HEK293 (cell line): ENCODE measurements at regions not wholly inside any gene's neighbourhood (a gene's known extent, or its start where the extent isn't known, plus 50 kb on each side); places are given as distances from the start of the nearest gene placed in this dataset.

Source experiments
- CTCF ChIA-PET: fragments of 350-600 bp; formaldehyde crosslinking; extraction: SDS; loops from one replicate; lab custom pipeline; 2021; ENCODE audit warnings: antibody characterized with exemption; lab: Yijun Ruan, JAX
- POLR2A ChIA-PET: fragments of 300-600 bp; formaldehyde crosslinking; extraction: SDS; loops from one replicate; lab custom pipeline; 2020; ENCODE audit warnings: antibody characterized with exemption, inconsistent platforms; lab: Yijun Ruan, JAX
- H3K27ac ChIP-seq: fragments of 200-500 bp; sonication (Bioruptor generic); 2 replicates; pipeline ENCODE4 v1.5.1; 2014; ENCODE audit warnings: low read depth, low read length, control low read depth, inconsistent platforms; ENCODE audit errors: extremely low read depth
- H3K36me3 ChIP-seq, 2 experiments: fragments of 200-500 bp in 1 of 2; sonication (Bioruptor generic) in 1 of 2; 1 replicate in 1 of 2; 2 replicates in 1 of 2; pipeline ENCODE4 v1.5.1; 2014 to 2017; ENCODE audit warnings: inconsistent platforms in 2 of 2, low read length in 2 of 2; ENCODE audit not compliant: control insufficient read depth in 2 of 2, insufficient read depth in 1 of 2
- H3K4me1 ChIP-seq: fragments of 200-500 bp; sonication (Bioruptor generic); 2 replicates; pipeline ENCODE4 v1.5.1; 2014; ENCODE audit warnings: mild to moderate bottlenecking, low read length, inconsistent platforms; ENCODE audit not compliant: control insufficient read depth, insufficient read depth
- H3K4me3 ChIP-seq: 2 replicates; pipeline ENCODE4 v1.5.1; 2011; ENCODE audit warnings: low read depth, mild to moderate bottlenecking, control low read depth, low read length, moderate library complexity
- H3K9me3 ChIP-seq: fragments of 200-500 bp; sonication (Bioruptor generic); 2 replicates; pipeline ENCODE4 v1.5.1; 2014; ENCODE audit warnings: low read depth, low read length, inconsistent platforms; ENCODE audit not compliant: control insufficient read depth, insufficient read depth
- ATF2 ChIP-seq: fragments of 450-650 bp; formaldehyde crosslinking; IDR thresholded peaks from 2 replicates; pipeline ENCODE4 v1.5.1; 2016; ENCODE audit warnings: missing biosample characterization, missing genetic modification characterization, low read depth
- GFI1B ChIP-seq: fragments of 450-650 bp; formaldehyde crosslinking; IDR thresholded peaks from 2 replicates; pipeline ENCODE4 v1.5.1; 2016; ENCODE audit warnings: missing biosample characterization, missing genetic modification characterization
- GLI2 ChIP-seq: fragments of 450-650 bp; formaldehyde crosslinking; IDR thresholded peaks from 2 replicates; pipeline ENCODE4; 2017; ENCODE audit warnings: missing biosample characterization, missing genetic modification characterization, low read depth, borderline replicate concordance
- GLI4 ChIP-seq: fragments of 450-650 bp; formaldehyde crosslinking; IDR thresholded peaks from 2 replicates; pipeline ENCODE4 v1.5.1; 2016; ENCODE audit warnings: missing biosample characterization, missing genetic modification characterization
- KLF8 ChIP-seq: fragments of 450-650 bp; formaldehyde crosslinking; IDR thresholded peaks from 2 replicates; pipeline ENCODE4 v1.5.1; 2016; ENCODE audit warnings: missing biosample characterization, missing genetic modification characterization
- REPIN1 ChIP-seq: fragments of 450-650 bp; formaldehyde crosslinking; IDR thresholded peaks from 2 replicates; pipeline ENCODE4 v1.5.1; 2017; ENCODE audit warnings: missing biosample characterization, missing genetic modification characterization, low read depth
- ZBTB20 ChIP-seq: fragments of 450-650 bp; formaldehyde crosslinking; IDR thresholded peaks from 2 replicates; pipeline ENCODE4 v1.5.1; 2016; ENCODE audit warnings: missing biosample characterization, missing genetic modification characterization
- ZNF138 ChIP-seq: fragments of 450-650 bp; formaldehyde crosslinking; IDR thresholded peaks from 2 replicates; pipeline ENCODE4 v1.5.1; 2016; ENCODE audit warnings: missing biosample characterization, missing genetic modification characterization, borderline replicate concordance
- ZNF140 ChIP-seq: fragments of 450-650 bp; formaldehyde crosslinking; IDR thresholded peaks from 2 replicates; pipeline ENCODE4 v1.5.1; 2016; ENCODE audit warnings: missing biosample characterization, missing genetic modification characterization
- ZNF169 ChIP-seq: fragments of 450-650 bp; formaldehyde crosslinking; IDR thresholded peaks from 2 replicates; pipeline ENCODE4 v1.5.1; 2016; ENCODE audit warnings: missing biosample characterization, missing genetic modification characterization
- ZNF202 ChIP-seq: fragments of 450-650 bp; formaldehyde crosslinking; IDR thresholded peaks from 2 replicates; pipeline ENCODE4 v1.5.1; 2016; ENCODE audit warnings: missing biosample characterization, missing genetic modification characterization, borderline replicate concordance
- ZNF23 ChIP-seq: fragments of 450-650 bp; formaldehyde crosslinking; IDR thresholded peaks from 2 replicates; pipeline ENCODE4 v1.5.1; 2016; ENCODE audit warnings: missing biosample characterization, missing genetic modification characterization, borderline replicate concordance
- ZNF266 ChIP-seq: fragments of 450-650 bp; formaldehyde crosslinking; IDR thresholded peaks from 2 replicates; pipeline ENCODE4 v1.5.1; 2016; ENCODE audit warnings: missing biosample characterization, missing genetic modification characterization, low read depth
- ZNF449 ChIP-seq: fragments of 450-650 bp; formaldehyde crosslinking; IDR thresholded peaks from 2 replicates; pipeline ENCODE4 v1.5.1; 2017; ENCODE audit warnings: missing biosample characterization, mild to moderate bottlenecking, missing genetic modification characterization, moderate library complexity
- ZNF473 ChIP-seq: fragments of 450-650 bp; formaldehyde crosslinking; IDR thresholded peaks from 2 replicates; pipeline ENCODE4 v1.5.1; 2017; ENCODE audit warnings: missing biosample characterization, missing genetic modification characterization
- ZNF48 ChIP-seq: fragments of 450-650 bp; formaldehyde crosslinking; IDR thresholded peaks from 2 replicates; pipeline ENCODE4 v1.5.1; 2016; ENCODE audit warnings: missing biosample characterization, missing genetic modification characterization
- ZNF488 ChIP-seq: fragments of 450-650 bp; formaldehyde crosslinking; IDR thresholded peaks from 2 replicates; pipeline ENCODE4 v1.5.1; 2016; ENCODE audit warnings: missing biosample characterization, missing genetic modification characterization
- ZNF501 ChIP-seq: fragments of 450-650 bp; formaldehyde crosslinking; IDR thresholded peaks from 2 replicates; pipeline ENCODE4 v1.5.1; 2016; ENCODE audit warnings: missing biosample characterization, missing genetic modification characterization
- ZNF610 ChIP-seq: fragments of 450-650 bp; formaldehyde crosslinking; IDR thresholded peaks from 2 replicates; pipeline ENCODE4 v1.5.1; 2016; ENCODE audit warnings: missing biosample characterization, missing genetic modification characterization, borderline replicate concordance
- ZNF658 ChIP-seq: fragments of 450-650 bp; formaldehyde crosslinking; IDR thresholded peaks from 2 replicates; pipeline ENCODE4; 2016; ENCODE audit warnings: missing biosample characterization, missing genetic modification characterization
- ZNF664 ChIP-seq: fragments of 450-650 bp; formaldehyde crosslinking; IDR thresholded peaks from 2 replicates; pipeline ENCODE4 v1.5.1; 2016; ENCODE audit warnings: missing biosample characterization, missing genetic modification characterization
- TF ChIP-seq, protein P1 (sequence below): fragments of 450-650 bp; formaldehyde crosslinking; IDR thresholded peaks from 2 replicates; pipeline ENCODE4 v1.5.1; 2016; ENCODE audit warnings: missing biosample characterization, missing genetic modification characterization
- TF ChIP-seq, protein P2 (sequence below): fragments of 450-650 bp; formaldehyde crosslinking; IDR thresholded peaks from 2 replicates; pipeline ENCODE4 v1.5.1; 2017; ENCODE audit warnings: missing biosample characterization, missing genetic modification characterization
- TF ChIP-seq, protein P3 (sequence below): fragments of 450-650 bp; formaldehyde crosslinking; IDR thresholded peaks from 2 replicates; pipeline ENCODE4 v1.5.1; 2016; ENCODE audit warnings: missing biosample characterization, missing genetic modification characterization
- TF ChIP-seq, protein P4 (sequence below): fragments of 450-650 bp; formaldehyde crosslinking; IDR thresholded peaks from 2 replicates; pipeline ENCODE4 v1.5.1; 2016; ENCODE audit warnings: missing biosample characterization, missing genetic modification characterization

DNA sequence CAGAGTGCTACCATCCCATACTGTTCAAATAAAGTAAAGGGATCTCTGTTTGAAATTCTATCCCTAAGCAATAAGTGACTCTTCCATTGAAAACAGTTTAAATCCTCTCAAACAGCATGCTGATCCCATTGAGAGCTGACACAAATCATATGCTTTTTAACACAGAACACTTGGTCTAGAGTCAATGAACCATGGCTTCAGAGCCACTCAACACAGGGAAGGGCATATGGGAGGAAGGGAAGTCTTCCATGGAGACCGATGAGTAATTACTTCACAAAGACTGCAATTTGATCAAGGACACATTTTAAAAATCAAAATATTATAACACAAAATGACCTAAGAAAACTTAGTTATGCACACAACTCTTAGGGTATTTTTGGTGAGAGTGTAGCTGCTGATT lies 1073.0 kb upstream of the MAP3K7 start:
- no peaks in the 10 kb centered on the region for H3K36me3 ChIP-seq
- TF ChIP-seq GLI4 (tag by site-specific recombination) = no peak
- TF ChIP-seq ZNF23 (tag by site-specific recombination) = no peak
- no peak for TF ChIP-seq ZNF488
- TF ChIP-seq ZNF140 = no peak
- TF ChIP-seq ZBTB20 (tag by site-specific recombination) = no peak
- TF ChIP-seq ATF2 (tag by site-specific recombination) = no peak
- no peak for TF ChIP-seq ZNF501 (tag by site-specific recombination)
- no peak for TF ChIP-seq ZNF449
- TF ChIP-seq, protein P1, sequence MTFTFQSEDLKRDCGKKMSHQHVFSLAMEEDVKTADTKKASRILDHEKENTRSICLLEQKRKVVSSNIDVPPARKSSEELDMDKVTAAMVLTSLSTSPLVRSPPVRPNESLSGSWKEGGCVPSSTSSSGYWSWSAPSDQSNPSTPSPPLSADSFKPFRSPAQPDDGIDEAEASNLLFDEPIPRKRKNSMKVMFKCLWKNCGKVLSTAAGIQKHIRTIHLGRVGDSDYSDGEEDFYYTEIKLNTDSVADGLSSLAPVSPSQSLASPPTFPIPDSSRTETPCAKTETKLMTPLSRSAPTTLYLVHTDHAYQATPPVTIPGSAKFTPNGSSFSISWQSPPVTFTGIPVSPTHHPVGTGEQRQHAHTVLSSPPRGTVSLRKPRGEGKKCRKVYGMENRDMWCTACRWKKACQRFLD = no peak
- no peak for TF ChIP-seq ZNF138 (tag by site-specific recombination)
- TF ChIP-seq ZNF169 (tag by site-specific recombination) = no peak
- no peak for TF ChIP-seq ZNF48 (tag by site-specific recombination)
- TF ChIP-seq, protein P2, sequence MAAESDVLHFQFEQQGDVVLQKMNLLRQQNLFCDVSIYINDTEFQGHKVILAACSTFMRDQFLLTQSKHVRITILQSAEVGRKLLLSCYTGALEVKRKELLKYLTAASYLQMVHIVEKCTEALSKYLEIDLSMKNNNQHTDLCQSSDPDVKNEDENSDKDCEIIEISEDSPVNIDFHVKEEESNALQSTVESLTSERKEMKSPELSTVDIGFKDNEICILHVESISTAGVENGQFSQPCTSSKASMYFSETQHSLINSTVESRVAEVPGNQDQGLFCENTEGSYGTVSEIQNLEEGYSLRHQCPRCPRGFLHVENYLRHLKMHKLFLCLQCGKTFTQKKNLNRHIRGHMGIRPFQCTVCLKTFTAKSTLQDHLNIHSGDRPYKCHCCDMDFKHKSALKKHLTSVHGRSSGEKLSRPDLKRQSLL (tag by site-specific recombination) = no peak
- TF ChIP-seq ZNF664 (tag by site-specific recombination) = no peak
- no peak for TF ChIP-seq ZNF610
- no peak for TF ChIP-seq ZNF202
- TF ChIP-seq KLF8 (tag by site-specific recombination) = no peak
- TF ChIP-seq, protein P3, sequence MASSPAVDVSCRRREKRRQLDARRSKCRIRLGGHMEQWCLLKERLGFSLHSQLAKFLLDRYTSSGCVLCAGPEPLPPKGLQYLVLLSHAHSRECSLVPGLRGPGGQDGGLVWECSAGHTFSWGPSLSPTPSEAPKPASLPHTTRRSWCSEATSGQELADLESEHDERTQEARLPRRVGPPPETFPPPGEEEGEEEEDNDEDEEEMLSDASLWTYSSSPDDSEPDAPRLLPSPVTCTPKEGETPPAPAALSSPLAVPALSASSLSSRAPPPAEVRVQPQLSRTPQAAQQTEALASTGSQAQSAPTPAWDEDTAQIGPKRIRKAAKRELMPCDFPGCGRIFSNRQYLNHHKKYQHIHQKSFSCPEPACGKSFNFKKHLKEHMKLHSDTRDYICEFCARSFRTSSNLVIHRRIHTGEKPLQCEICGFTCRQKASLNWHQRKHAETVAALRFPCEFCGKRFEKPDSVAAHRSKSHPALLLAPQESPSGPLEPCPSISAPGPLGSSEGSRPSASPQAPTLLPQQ (tag by site-specific recombination) = no peak
- no peak for TF ChIP-seq ZNF266
- H3K9me3 ChIP-seq = no peaks in the 10 kb centered on the region
- H3K27ac ChIP-seq = no peak overlapping the region
- CTCF ChIA-PET = interaction anchor here (0.6 kb wide), 1 partner anchor 1098 kb away, joined by 4 read pairs; no protein-coding TSS in a partner anchor
- H3K4me3 ChIP-seq = no peak overlapping the region
- H3K4me1 ChIP-seq = no peaks in the 10 kb centered on the region
- POLR2A ChIA-PET = no interaction called here

- ChIA-PET CTCF (interaction anchor here (0.8 kb wide), 1 partner anchor 59 kb away, joined by 3 read pairs; no protein-coding TSS in a partner anchor), POLR2A (no interaction called here)
- Histone ChIP-seq H3K27ac (no peak overlapping the region), H3K4me1 (no peaks in the 10 kb centered on the region), H3K36me3 (no peaks in the 10 kb centered on the region), H3K9me3 (no peaks in the 10 kb centered on the region), H3K4me3 (no peak overlapping the region)
- TF ChIP-seq GFI1B = no peak
- TF ChIP-seq, protein P4, sequence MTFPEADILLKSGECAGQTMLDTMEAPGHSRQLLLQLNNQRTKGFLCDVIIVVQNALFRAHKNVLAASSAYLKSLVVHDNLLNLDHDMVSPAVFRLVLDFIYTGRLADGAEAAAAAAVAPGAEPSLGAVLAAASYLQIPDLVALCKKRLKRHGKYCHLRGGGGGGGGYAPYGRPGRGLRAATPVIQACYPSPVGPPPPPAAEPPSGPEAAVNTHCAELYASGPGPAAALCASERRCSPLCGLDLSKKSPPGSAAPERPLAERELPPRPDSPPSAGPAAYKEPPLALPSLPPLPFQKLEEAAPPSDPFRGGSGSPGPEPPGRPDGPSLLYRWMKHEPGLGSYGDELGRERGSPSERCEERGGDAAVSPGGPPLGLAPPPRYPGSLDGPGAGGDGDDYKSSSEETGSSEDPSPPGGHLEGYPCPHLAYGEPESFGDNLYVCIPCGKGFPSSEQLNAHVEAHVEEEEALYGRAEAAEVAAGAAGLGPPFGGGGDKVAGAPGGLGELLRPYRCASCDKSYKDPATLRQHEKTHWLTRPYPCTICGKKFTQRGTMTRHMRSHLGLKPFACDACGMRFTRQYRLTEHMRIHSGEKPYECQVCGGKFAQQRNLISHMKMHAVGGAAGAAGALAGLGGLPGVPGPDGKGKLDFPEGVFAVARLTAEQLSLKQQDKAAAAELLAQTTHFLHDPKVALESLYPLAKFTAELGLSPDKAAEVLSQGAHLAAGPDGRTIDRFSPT = no peak
- TF ChIP-seq GLI2 = no peak
- no peak for TF ChIP-seq ZNF473
- TF ChIP-seq, protein P3 (tag by site-specific recombination) = no peak
- no peak for TF ChIP-seq ZNF658
- no peak for TF ChIP-seq REPIN1 (tag by site-specific recombination)
Measured at GRCh38 chr6:91654793-91655192, 1067.9 kb upstream of the MAP3K7 start.
